ENCODE measurements at regions not wholly inside any gene's neighbourhood (a gene's known extent, or its start where the extent isn't known, plus 50 kb on each side); places are given as distances from the start of the nearest gene placed in this dataset.
"Not testable (repeated sequence)": the region's sequence is repeated elsewhere in the genome, so short reads cannot be mapped to it uniquely, and the experiment has no call there.

DNA sequence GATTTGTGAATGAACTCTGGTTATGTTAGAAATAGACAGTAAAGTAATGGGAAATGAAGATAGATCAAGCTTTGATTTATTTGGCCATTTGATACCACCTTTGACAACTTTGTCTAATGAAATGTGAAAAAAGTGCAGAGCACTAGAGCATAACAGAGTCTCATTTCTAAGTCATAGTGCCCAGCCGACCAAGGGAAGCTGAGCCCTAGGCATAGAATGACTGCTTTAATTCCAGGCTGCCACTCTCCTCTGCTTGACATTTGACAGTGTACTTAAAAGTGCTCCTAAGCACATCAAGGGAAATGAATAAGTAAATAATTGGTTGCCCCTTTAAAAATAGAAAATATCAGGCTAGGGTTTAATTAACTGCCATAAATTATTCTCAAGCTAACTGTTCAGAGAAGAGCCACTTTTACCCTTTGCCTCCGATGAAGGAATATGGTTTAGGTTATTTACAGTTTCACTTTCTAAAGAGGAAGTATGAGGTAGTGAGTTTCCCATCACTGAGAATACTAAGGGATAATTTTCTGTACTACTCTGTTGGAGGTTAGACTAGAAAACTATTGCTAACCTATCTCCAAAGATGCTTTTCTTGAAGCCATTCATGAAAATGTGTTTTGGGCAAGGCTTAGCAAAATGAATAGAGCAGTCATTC is 591.6 kb downstream of the REEP3 start:
- H3K27ac Mint-ChIP-seq: no peak overlapping the region
- H3K27me3 Mint-ChIP-seq: no peaks in the 10 kb centered on the region
- no peaks in the 10 kb centered on the region for H3K36me3 Mint-ChIP-seq (ENCODE audit: low read depth)
- no peaks in the 10 kb centered on the region for H3K9me3 Mint-ChIP-seq
- intact Hi-C loops (cut with micrococcal nuclease): no loop called here
- H3K4me1 Mint-ChIP-seq (ENCODE audit: low read depth): peaks cover 6% of the 10 kb centered on the region
- peak overlapping the region; percentile 52 for H3K4me3 Mint-ChIP-seq

GRCh38 chr10:64113375-64113774 is 592.2 kb downstream of the REEP3 start:
- Mint-ChIP-seq H3K9me3 (no peaks in the 10 kb centered on the region), H3K27me3 (no peaks in the 10 kb centered on the region), H3K4me3 (no peak overlapping the region), H3K36me3 (ENCODE audit: low read depth) (no peaks in the 10 kb centered on the region), H3K27ac (no peak overlapping the region), H3K4me1 (ENCODE audit: low read depth) (peaks cover 6% of the 10 kb centered on the region)
- intact Hi-C loops (cut with micrococcal nuclease): no loop called here

- Mint-ChIP-seq H3K27ac (no peak overlapping the region), H3K4me1 (ENCODE audit: low read depth) (peaks cover 6% of the 10 kb centered on the region), H3K4me3 (no peak overlapping the region), H3K9me3 (no peaks in the 10 kb centered on the region), H3K27me3 (no peaks in the 10 kb centered on the region), H3K36me3 (ENCODE audit: low read depth) (no peaks in the 10 kb centered on the region)
- intact Hi-C loops (cut with micrococcal nuclease): no loop called here
These were observed 592.6 kb downstream of the REEP3 start for GRCh38 chr10:64113792-64114191.

DNA sequence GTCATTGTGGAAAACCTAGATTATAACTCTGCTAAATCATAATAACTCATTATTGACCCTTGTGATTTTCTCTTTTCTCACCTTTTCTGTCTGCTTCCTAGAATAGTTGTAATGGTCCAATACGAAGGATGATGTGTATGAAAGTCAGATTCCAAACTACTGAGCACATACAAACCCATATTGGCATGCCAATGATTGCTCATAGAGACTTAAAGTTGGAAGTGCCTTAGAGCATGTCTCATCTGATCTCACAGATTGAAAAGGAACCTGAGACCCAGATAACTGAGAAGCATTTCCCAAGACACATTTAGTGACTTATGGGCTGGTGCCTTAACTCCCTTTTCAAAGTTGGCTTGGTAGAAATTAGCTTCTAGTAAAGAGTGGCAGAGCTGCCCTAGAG is 594.3 kb downstream of the REEP3 start:
- Mint-ChIP-seq H3K4me1 (ENCODE audit: low read depth) (peaks cover 6% of the 10 kb centered on the region), H3K36me3 (ENCODE audit: low read depth) (no peaks in the 10 kb centered on the region), H3K9me3 (no peaks in the 10 kb centered on the region), H3K4me3 (no peak overlapping the region), H3K27me3 (no peaks in the 10 kb centered on the region), H3K27ac (no peak overlapping the region)
- intact Hi-C loops (cut with micrococcal nuclease): no loop called here

DNA sequence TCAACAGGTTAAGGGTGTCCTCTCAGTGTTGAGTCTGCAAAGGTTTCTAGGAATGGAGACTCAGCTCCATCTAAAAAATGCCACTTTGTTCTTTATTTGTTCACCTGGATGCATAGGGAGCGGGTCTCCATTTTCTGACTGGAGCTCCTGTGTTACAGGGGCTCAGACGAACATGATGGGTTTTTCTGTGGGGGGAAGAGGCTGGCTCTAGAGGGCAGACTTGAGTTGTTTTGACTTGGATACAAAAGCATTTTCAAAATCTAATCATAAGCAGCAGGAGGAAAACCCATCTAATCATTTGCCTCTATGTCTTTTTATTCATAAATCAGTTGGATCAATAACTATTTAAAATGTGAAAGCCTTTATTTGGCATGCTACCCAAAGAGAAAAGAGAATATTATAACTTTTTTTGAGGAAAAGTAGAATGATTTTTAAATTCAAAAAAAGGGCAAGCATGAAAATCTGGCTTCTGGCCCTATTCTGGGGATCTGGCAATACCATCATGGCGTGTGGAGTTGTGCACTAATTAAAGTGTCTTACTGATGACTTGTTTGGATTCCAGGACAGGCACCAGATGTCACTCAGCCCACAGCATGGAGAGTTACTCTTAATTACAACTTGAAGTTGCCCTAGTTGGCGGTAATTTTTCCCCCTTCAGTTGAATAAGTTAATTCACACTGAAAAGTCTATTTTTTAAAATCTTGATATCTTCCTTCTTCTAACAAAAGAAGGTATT is 594.9 kb downstream of the REEP3 start:
- Mint-ChIP-seq H3K4me1 (ENCODE audit: low read depth) (peaks cover 6% of the 10 kb centered on the region), H3K27me3 (no peaks in the 10 kb centered on the region), H3K27ac (no peak overlapping the region), H3K9me3 (no peaks in the 10 kb centered on the region), H3K36me3 (ENCODE audit: low read depth) (no peaks in the 10 kb centered on the region), H3K4me3 (no peak overlapping the region)
- intact Hi-C loops (cut with micrococcal nuclease): no loop called here

- no peaks in the 10 kb centered on the region for H3K9me3 Mint-ChIP-seq
- intact Hi-C loops (cut with micrococcal nuclease): no loop called here
- no peaks in the 10 kb centered on the region for H3K27me3 Mint-ChIP-seq
- H3K36me3 Mint-ChIP-seq (ENCODE audit: low read depth): no peaks in the 10 kb centered on the region
- H3K4me1 Mint-ChIP-seq (ENCODE audit: low read depth): peaks cover 6% of the 10 kb centered on the region
- no peak overlapping the region for H3K4me3 Mint-ChIP-seq
- H3K27ac Mint-ChIP-seq: no peak overlapping the region
These were observed 595.5 kb downstream of the REEP3 start for GRCh38 chr10:64116707-64117106.

GRCh38 chr10:64118736-64119135 is 597.5 kb downstream of the REEP3 start:
- Mint-ChIP-seq H3K27ac (no peak overlapping the region), H3K36me3 (ENCODE audit: low read depth) (no peaks in the 10 kb centered on the region), H3K4me3 (no peak overlapping the region), H3K27me3 (no peaks in the 10 kb centered on the region), H3K9me3 (no peaks in the 10 kb centered on the region), H3K4me1 (ENCODE audit: low read depth) (peaks cover 1% of the 10 kb centered on the region)
- intact Hi-C loops (cut with micrococcal nuclease): no loop called here

GRCh38 chr10:64120301-64120980 is 599.2 kb downstream of the REEP3 start:
- H3K27me3 Mint-ChIP-seq; H3K27ac Mint-ChIP-seq; H3K4me1 Mint-ChIP-seq (ENCODE audit: low read depth); H3K9me3 Mint-ChIP-seq; H3K4me3 Mint-ChIP-seq; H3K36me3 Mint-ChIP-seq (ENCODE audit: low read depth); intact Hi-C loops (cut with micrococcal nuclease): not testable (repeated sequence)

- Mint-ChIP-seq H3K27ac (no peak overlapping the region), H3K4me3 (no peak overlapping the region), H3K27me3 (peaks cover 4% of the 10 kb centered on the region), H3K9me3 (no peaks in the 10 kb centered on the region), H3K36me3 (ENCODE audit: low read depth) (no peaks in the 10 kb centered on the region), H3K4me1 (ENCODE audit: low read depth) (no peaks in the 10 kb centered on the region)
- intact Hi-C loops (cut with micrococcal nuclease): no loop called here
These were observed 609.0 kb downstream of the REEP3 start for GRCh38 chr10:64130152-64130551.

GRCh38 chr10:64134676-64135075 is 613.5 kb downstream of the REEP3 start:
- Mint-ChIP-seq H3K36me3 (ENCODE audit: low read depth) (no peaks in the 10 kb centered on the region), H3K9me3 (no peaks in the 10 kb centered on the region), H3K27ac (no peak overlapping the region), H3K4me3 (no peak overlapping the region), H3K4me1 (ENCODE audit: low read depth) (no peaks in the 10 kb centered on the region), H3K27me3 (peaks cover 3% of the 10 kb centered on the region)
- intact Hi-C loops (cut with micrococcal nuclease): no loop called here

GRCh38 chr10:64142395-64142794 is 621.2 kb downstream of the REEP3 start:
- Mint-ChIP-seq H3K9me3 (no peaks in the 10 kb centered on the region), H3K4me1 (ENCODE audit: low read depth) (no peaks in the 10 kb centered on the region), H3K27ac (no peak overlapping the region)

DNA sequence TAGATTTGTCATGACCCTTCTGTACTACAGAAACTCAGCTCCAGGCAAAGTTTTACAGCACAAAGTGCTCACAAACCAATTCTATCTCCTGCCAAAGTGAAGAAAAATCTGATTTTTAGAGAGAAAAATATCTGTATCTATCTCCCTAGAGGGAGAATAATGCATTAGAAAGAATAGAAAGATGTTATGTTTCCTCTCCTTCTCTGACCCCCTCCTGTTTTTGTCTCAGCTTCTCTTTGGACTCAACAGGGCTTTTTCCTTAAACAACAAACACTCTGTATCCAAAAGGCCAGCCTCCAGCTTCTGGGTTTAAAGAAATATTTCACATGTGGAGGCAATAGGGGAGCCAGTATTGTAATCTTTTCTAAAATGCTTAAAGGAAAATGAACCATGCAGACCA is 627.4 kb downstream of the REEP3 start:
- intact Hi-C loops (cut with micrococcal nuclease): no loop called here
- H3K4me3 Mint-ChIP-seq: no peak overlapping the region
- H3K9me3 Mint-ChIP-seq: no peaks in the 10 kb centered on the region
- no peaks in the 10 kb centered on the region for H3K36me3 Mint-ChIP-seq (ENCODE audit: low read depth)
- H3K27me3 Mint-ChIP-seq: no peaks in the 10 kb centered on the region
- H3K27ac Mint-ChIP-seq: no peak overlapping the region
- no peaks in the 10 kb centered on the region for H3K4me1 Mint-ChIP-seq (ENCODE audit: low read depth)

More at GRCh38 chr10:64142395-64142794, 621.2 kb downstream of the REEP3 start:
- Mint-ChIP-seq H3K36me3 (ENCODE audit: low read depth) (no peaks in the 10 kb centered on the region), H3K4me3 (no peak overlapping the region), H3K27me3 (no peaks in the 10 kb centered on the region)
- intact Hi-C loops (cut with micrococcal nuclease): no loop called here

DNA sequence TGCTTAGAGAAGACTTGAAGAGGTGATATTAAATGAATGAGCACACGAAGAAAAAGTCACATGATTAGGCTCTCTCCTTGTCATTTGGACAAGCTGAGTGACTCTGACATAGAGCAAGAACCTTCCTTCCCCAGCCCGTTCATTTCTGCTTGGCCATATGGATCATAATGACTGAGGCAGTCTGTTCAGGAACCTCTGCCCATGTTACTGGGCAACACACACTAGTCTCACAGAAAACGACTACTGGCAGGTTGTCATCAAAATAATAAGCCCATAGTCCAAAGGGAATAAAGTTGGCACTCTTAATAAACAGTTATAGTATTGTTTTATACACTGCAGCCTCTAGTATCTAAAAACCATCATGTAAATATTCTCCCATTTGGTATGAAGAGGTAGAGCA is 635.0 kb downstream of the REEP3 start:
- Mint-ChIP-seq H3K36me3 (ENCODE audit: low read depth) (no peaks in the 10 kb centered on the region), H3K4me1 (ENCODE audit: low read depth) (no peaks in the 10 kb centered on the region), H3K9me3 (no peaks in the 10 kb centered on the region), H3K27ac (no peak overlapping the region), H3K27me3 (peaks cover 3% of the 10 kb centered on the region), H3K4me3 (no peak overlapping the region)
- intact Hi-C loops (cut with micrococcal nuclease): no loop called here

DNA sequence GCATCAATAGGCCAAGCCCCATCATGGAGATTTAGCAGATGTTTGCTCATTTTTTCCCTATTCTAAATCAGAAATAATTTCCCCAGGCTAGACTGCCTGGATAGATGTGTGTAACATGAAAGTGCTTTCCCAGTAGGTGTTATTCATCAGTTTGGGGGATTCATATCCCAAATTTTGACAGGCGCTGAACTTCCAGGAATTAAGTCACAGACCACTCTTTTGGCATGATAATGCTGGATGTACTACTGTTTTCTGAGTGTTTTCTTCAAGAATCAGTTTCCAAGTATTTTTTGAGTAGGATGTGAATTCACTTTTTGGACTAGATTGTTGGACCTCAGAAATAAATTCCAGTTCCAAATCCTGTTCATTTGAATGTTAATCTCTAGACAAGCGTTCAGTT is 637.4 kb downstream of the REEP3 start:
- no peaks in the 10 kb centered on the region for H3K36me3 Mint-ChIP-seq (ENCODE audit: low read depth)
- H3K27me3 Mint-ChIP-seq: peaks cover 3% of the 10 kb centered on the region
- no peak overlapping the region for H3K4me3 Mint-ChIP-seq
- no peaks in the 10 kb centered on the region for H3K9me3 Mint-ChIP-seq
- intact Hi-C loops (cut with micrococcal nuclease): no loop called here
- H3K27ac Mint-ChIP-seq: no peak overlapping the region
- H3K4me1 Mint-ChIP-seq (ENCODE audit: low read depth): no peaks in the 10 kb centered on the region
